Heart right ventricle (tissue), 16 donors: ENCODE measurements at regions not wholly inside any gene's neighbourhood (a gene's known extent, or its start where the extent isn't known, plus 50 kb on each side); places are given as distances from the start of the nearest gene placed in this dataset.

Experiments used
- ATAC-seq, 8 donors: fragments of 200-7000 bp; cut with Tn5 transposase; one replicate each; pipeline ENCODE4 v1.9.1; 2020; ENCODE audit warnings: mild to moderate bottlenecking in 8 of 8, moderate library complexity in 8 of 8, moderate number of reproducible peaks in 1 of 8
- DNase-seq, 2 donors: peaks; one replicate each; pipeline ENCODE4 v3.0.0-alpha.2; 2020
- H3K27ac ChIP-seq, 10 donors: fragments of 200-600 bp; sonication (generic) in 2 of 10; one replicate each; pipeline versions ENCODE4 v1.5.0 to v1.8.0; 2020 to 2022; ENCODE audit warnings: mild to moderate bottlenecking in 3 of 10
- H3K27me3 ChIP-seq, 7 donors: fragments of 200-600 bp; one replicate each; pipeline ENCODE4 v1.8.0; 2021 to 2022; ENCODE audit warnings: mild to moderate bottlenecking in 2 of 7
- H3K36me3 ChIP-seq, 9 donors: fragments of 200-600 bp; sonication (generic) in 1 of 9; one replicate each; pipeline versions ENCODE4 v1.5.0 to v1.8.0; 2020 to 2022; ENCODE audit warnings: mild to moderate bottlenecking in 2 of 9
- H3K4me1 ChIP-seq, 9 donors: fragments of 200-600 bp; sonication (generic) in 1 of 9; one replicate each; pipeline versions ENCODE4 v1.5.0 to v1.8.0; 2020 to 2022; ENCODE audit warnings: mild to moderate bottlenecking in 4 of 9
- H3K4me3 ChIP-seq, 10 donors: fragments of 200-600 bp; sonication (generic) in 2 of 10; one replicate each; pipeline versions ENCODE4 v1.5.0 to v1.8.0; 2020 to 2022; ENCODE audit warnings: mild to moderate bottlenecking in 7 of 10, moderate library complexity in 2 of 10
- H3K9me3 ChIP-seq, 11 donors: fragments of 200-600 bp in 10 of 11; sonication (generic) in 2 of 11; one replicate each; pipeline versions ENCODE4 v1.5.0 to v1.8.0; 2013 to 2022; ENCODE audit warnings: mild to moderate bottlenecking in 2 of 11, control low read depth in 1 of 11, moderate library complexity in 1 of 11
- CTCF ChIP-seq, 9 donors: fragments of 200-600 bp; sonication (generic) in 2 of 9; IDR thresholded peaks; one replicate each; pipeline versions ENCODE4 v1.5.0 to v1.8.0; 2021 to 2022; ENCODE audit warnings: antibody characterized with exemption in 9 of 9, mild to moderate bottlenecking in 5 of 9, moderate library complexity in 1 of 9
- WGBS, 2 donors: extraction: QIAGEN DNeasy Blood & Tissue Kit; methylation state at CpG; one replicate each; pipeline ENCODE4 v1.1.7; 2013; ENCODE audit warnings: inconsistent platforms in 1 of 2; 5-methylcytosine and 5-hydroxymethylcytosine counted together
- intact Hi-C, 10 donors: fragments of 100-400 bp; cut with DNase I; formaldehyde crosslinking; loops; one replicate each; pipeline versions ENCODE4 v1.11.1 to v1.14.2; 2022
- donor health status: Arrhythmogenic right ventricular cardiomyopathy.
- donor health status: ischemic (EF 13 %, LVEDD 7.1; RV severe dilation, severe dysfunction).
- donor health status: healthy with polysubstance abuse.
- donor health status: DM: no; HTN: yes; CAD: no.
- donor health status: DM: no; HTN: no; CAD: no.
- donor health status: ischemic (EF 25% LVEDD 6.9; RV normal size, moderate dysfunction).
- donor health status: ischemic (EF 25% LVEDD 5.7; RV mildly dilated, moderate dysfunction).
- donor health status: healthy.
- donor health status: DM: yes; HTN: yes; CAD: no.
- donor health status: Ischemic cardiomyopathy.
- donor health status: ischemic (EF 35%, LVEDD 5.7; RV mildly dilated, moderate dysfunction).
- donor health status: nonischemic (EF 11% LVEDD 7.7; RV severe dilation, severe dysfunction).
- donor health status: DM: yes; HTN: yes; CAD: no.
- donor health status: PGD.
- donor health status: ischemic (EF 29% LVEDD 5.4; RV normal size, mild dysfunction).
- donor health status: nonischemic (EF 23%, LVEDD 6.1; RV moderate dilation, normal function).

- 38 to 46% methylated on average over 6 of the region's 6 CpGs for WGBS, 2 donors
- TF ChIP-seq CTCF (IDR thresholded peaks at IDR 0.05) = no peak
- no peak overlapping the region for H3K4me3 ChIP-seq
- no peaks in the 10 kb centered on the region for H3K36me3 ChIP-seq
- peaks cover 0 to 11% (median 0%) of the 10 kb centered on the region in 9 donors for H3K4me1 ChIP-seq
- no peak overlapping the region for H3K27ac ChIP-seq
- DNase-seq = no peak
- no peak for ATAC-seq
- H3K9me3 ChIP-seq = no peaks in the 10 kb centered on the region
- intact Hi-C loops = loop anchor here in 1 of 10 donors (10.0 kb wide), 1 partner anchor 77 kb away; no protein-coding TSS in a partner anchor
- H3K27me3 ChIP-seq = no peaks in the 10 kb centered on the region
Observed at GRCh38 chr18:70411876-70412435, 123.1 kb downstream of the SOCS6 start.

GRCh38 chr18:70411307-70411706 is 122.5 kb downstream of the SOCS6 start:
- peaks cover 0 to 11% (median 0%) of the 10 kb centered on the region in 9 donors for H3K4me1 ChIP-seq
- intact Hi-C loops = loop anchor here in 1 of 10 donors (10.0 kb wide), 1 partner anchor 77 kb away; no protein-coding TSS in a partner anchor
- TF ChIP-seq CTCF (IDR thresholded peaks at IDR 0.05) = no peak
- H3K27ac ChIP-seq = no peak overlapping the region
- no peak overlapping the region for H3K4me3 ChIP-seq
- H3K36me3 ChIP-seq = no peaks in the 10 kb centered on the region
- DNase-seq (no peak), ATAC-seq (no peak)
- no peaks in the 10 kb centered on the region for H3K27me3 ChIP-seq
- 87 to 94% methylated on average over 2 of the region's 2 CpGs for WGBS, 2 donors
- H3K9me3 ChIP-seq = no peaks in the 10 kb centered on the region

DNA sequence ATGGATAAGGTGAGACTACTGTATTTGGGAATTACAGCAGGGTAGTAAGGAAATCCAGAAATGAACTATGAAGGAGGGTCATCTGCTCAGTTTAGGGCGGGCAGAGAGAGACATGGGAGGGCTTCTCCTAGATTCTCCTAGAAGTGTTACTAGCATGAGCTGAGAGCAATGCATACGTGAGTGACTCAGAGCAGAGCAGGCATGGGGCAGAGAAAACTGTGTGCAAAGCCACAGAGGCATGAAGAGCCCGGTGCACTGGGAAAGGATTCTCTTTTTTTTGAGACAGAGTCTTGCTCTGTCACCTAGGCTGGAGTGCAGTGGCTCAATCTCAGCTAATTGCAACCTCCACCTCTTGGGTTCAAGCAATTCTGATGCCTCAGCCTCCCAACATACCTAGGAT is 116.2 kb downstream of the SOCS6 start:
- no peak for TF ChIP-seq CTCF (IDR thresholded peaks at IDR 0.05)
- WGBS, 2 donors = 82 to 86% methylated on average over 3 of the region's 3 CpGs
- intact Hi-C loops = no loop called here
- Histone ChIP-seq H3K4me3 (no peak overlapping the region), H3K27ac (no peak overlapping the region), H3K27me3 (no peaks in the 10 kb centered on the region), H3K4me1 (peaks cover 0 to 11% (median 0%) of the 10 kb centered on the region in 9 donors), H3K9me3 (no peaks in the 10 kb centered on the region), H3K36me3 (no peaks in the 10 kb centered on the region)
- no peak for DNase-seq
- ATAC-seq = no peak

DNA sequence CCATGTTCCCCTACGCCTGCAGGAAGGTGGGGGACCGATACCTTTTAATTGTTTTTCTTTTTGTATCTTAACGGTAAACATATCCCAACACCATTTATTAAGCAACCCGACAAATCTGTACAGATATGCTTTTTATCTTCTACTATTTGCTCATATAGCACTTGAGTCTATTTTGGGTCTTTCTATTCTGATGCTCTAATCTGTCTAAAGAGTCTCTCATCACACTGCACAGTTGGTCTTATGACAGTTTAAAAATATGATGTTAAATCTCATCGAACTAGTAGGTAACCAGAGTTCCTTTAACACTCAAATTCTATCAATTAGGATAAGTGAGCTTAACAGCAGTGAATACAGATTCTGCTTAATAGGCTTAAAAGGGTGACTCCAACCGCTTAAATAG is 111.6 kb downstream of the SOCS6 start:
- Histone ChIP-seq H3K36me3 (no peaks in the 10 kb centered on the region), H3K4me1 (peaks cover 0 to 11% (median 0%) of the 10 kb centered on the region in 9 donors), H3K4me3 (no peak overlapping the region), H3K9me3 (no peaks in the 10 kb centered on the region), H3K27me3 (no peaks in the 10 kb centered on the region), H3K27ac (peak overlapping the region in 1 of 10 donors; percentile 29)
- no peak for TF ChIP-seq CTCF (IDR thresholded peaks at IDR 0.05)
- peak in 6 of 8 donors; percentile 56 to 82 (median 71) for ATAC-seq
- WGBS, 2 donors = 53 to 57% methylated on average over 6 of the region's 6 CpGs
- DNase-seq = no peak
- intact Hi-C loops = no loop called here
